ENCODE measurements at regions not wholly inside any gene's neighbourhood (a gene's known extent, or its start where the extent isn't known, plus 50 kb on each side); places are given as distances from the start of the nearest gene placed in this dataset.

DNA sequence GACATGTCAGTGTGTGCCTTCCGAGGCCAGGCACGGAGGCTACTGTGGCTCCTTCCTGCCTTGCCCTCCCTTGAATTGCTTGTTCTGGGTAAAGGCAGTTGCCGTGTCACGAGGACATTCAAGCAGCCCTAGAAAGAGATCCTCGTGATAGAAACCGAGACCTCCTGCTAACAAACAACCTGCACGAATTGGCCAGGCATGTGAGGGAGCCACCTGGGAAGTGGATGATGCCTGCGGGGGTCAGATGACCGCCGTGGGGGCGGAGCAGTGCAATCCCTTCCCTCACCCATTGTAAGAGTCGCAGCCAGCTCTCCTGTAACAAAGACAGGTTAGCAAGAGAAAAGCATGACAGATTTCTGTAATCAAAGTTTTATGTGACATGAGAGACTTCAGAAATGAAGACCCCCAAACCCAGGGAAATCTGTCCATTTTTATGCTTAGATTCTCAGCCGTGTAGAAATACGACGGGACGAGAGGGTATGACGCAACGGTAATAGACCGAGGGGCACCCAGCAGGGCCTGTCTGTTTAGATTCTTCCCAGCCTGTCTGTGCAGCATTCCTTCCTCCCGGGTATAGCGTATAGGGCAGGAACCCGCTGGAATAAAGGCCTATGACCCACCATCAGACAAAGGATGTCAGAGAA is 241.7 kb downstream of the GATA3 start:
- H3K9me2 ChIP-seq (replicated peaks; ENCODE audit: control insufficient read depth, low read length) = no peaks in the 10 kb centered on the region
- no peak overlapping the region for H3K27ac ChIP-seq (ENCODE audit: low read depth, low read length)
- H4K20me1 ChIP-seq (ENCODE audit: control insufficient read depth, insufficient read depth, low read depth, low read length) = no peaks in the 10 kb centered on the region
- H3K4me1 ChIP-seq (ENCODE audit: control insufficient read depth, low read length) = no peaks in the 10 kb centered on the region
- H3K79me2 ChIP-seq (ENCODE audit: control insufficient read depth, low read length) = no peaks in the 10 kb centered on the region
- H3K4me3 ChIP-seq (ENCODE audit: low read length) = no peak overlapping the region
- H3K27me3 ChIP-seq (ENCODE audit: control insufficient read depth, low read length) = no peaks in the 10 kb centered on the region
- no peak overlapping the region for H3K4me2 ChIP-seq (ENCODE audit: low read length)
- H3K36me3 ChIP-seq (ENCODE audit: control insufficient read depth, low read length) = no peaks in the 10 kb centered on the region
- TF ChIP-seq CTCF (IDR thresholded peaks at IDR 0.05; ENCODE audit: low read depth, low read length, poor library complexity, severe bottlenecking) = no peak
- no peak for TF ChIP-seq EZH2phosphoT487 (IDR thresholded peaks at IDR 0.05; ENCODE audit: borderline replicate concordance, low read length)
- H3K9me3 ChIP-seq (ENCODE audit: control insufficient read depth, insufficient read depth, low read length) = no peaks in the 10 kb centered on the region
- no peaks in the 10 kb centered on the region for H3F3A ChIP-seq (ENCODE audit: control insufficient read depth, insufficient read depth)

GRCh38 chr10:8296734-8297101 is 242.2 kb downstream of the GATA3 start:
- Histone ChIP-seq H3K27ac (ENCODE audit: low read depth, low read length) (no peak overlapping the region), H3K79me2 (ENCODE audit: control insufficient read depth, low read length) (no peaks in the 10 kb centered on the region), H3K4me3 (ENCODE audit: low read length) (no peak overlapping the region), H3K4me1 (ENCODE audit: control insufficient read depth, low read length) (no peaks in the 10 kb centered on the region), H3K36me3 (ENCODE audit: control insufficient read depth, low read length) (no peaks in the 10 kb centered on the region), H3F3A (ENCODE audit: control insufficient read depth, insufficient read depth) (no peaks in the 10 kb centered on the region), H4K20me1 (ENCODE audit: control insufficient read depth, insufficient read depth, low read depth, low read length) (no peaks in the 10 kb centered on the region), H3K4me2 (ENCODE audit: low read length) (no peak overlapping the region), H3K9me3 (ENCODE audit: control insufficient read depth, insufficient read depth, low read length) (no peaks in the 10 kb centered on the region), H3K9me2 (replicated peaks; ENCODE audit: control insufficient read depth, low read length) (no peaks in the 10 kb centered on the region), H3K27me3 (ENCODE audit: control insufficient read depth, low read length) (no peaks in the 10 kb centered on the region)
- TF ChIP-seq EZH2phosphoT487 (IDR thresholded peaks at IDR 0.05; ENCODE audit: borderline replicate concordance, low read length) = no peak
- TF ChIP-seq CTCF (IDR thresholded peaks at IDR 0.05; ENCODE audit: low read depth, low read length, poor library complexity, severe bottlenecking) = no peak

- H3K9me3 ChIP-seq (ENCODE audit: control insufficient read depth, insufficient read depth, low read length) = no peaks in the 10 kb centered on the region
- H3K4me1 ChIP-seq (ENCODE audit: control insufficient read depth, low read length) = no peaks in the 10 kb centered on the region
- no peak overlapping the region for H3K4me3 ChIP-seq (ENCODE audit: low read length)
- H3K27me3 ChIP-seq (ENCODE audit: control insufficient read depth, low read length) = no peaks in the 10 kb centered on the region
- H4K20me1 ChIP-seq (ENCODE audit: control insufficient read depth, insufficient read depth, low read depth, low read length) = no peaks in the 10 kb centered on the region
- H3K4me2 ChIP-seq (ENCODE audit: low read length) = no peak overlapping the region
- no peak for TF ChIP-seq EZH2phosphoT487 (IDR thresholded peaks at IDR 0.05; ENCODE audit: borderline replicate concordance, low read length)
- TF ChIP-seq CTCF (IDR thresholded peaks at IDR 0.05; ENCODE audit: low read depth, low read length, poor library complexity, severe bottlenecking) = no peak
- no peaks in the 10 kb centered on the region for H3K9me2 ChIP-seq (replicated peaks; ENCODE audit: control insufficient read depth, low read length)
- H3F3A ChIP-seq (ENCODE audit: control insufficient read depth, insufficient read depth) = no peaks in the 10 kb centered on the region
- H3K36me3 ChIP-seq (ENCODE audit: control insufficient read depth, low read length) = no peaks in the 10 kb centered on the region
- H3K79me2 ChIP-seq (ENCODE audit: control insufficient read depth, low read length) = no peaks in the 10 kb centered on the region
- no peak overlapping the region for H3K27ac ChIP-seq (ENCODE audit: low read depth, low read length)
Measured at GRCh38 chr10:8297107-8297506, 242.6 kb downstream of the GATA3 start.

All from DOHH2 (cell line).